HepG2 (cell line): ENCODE measurements at regions not wholly inside any gene's neighbourhood (a gene's known extent, or its start where the extent isn't known, plus 50 kb on each side); places are given as distances from the start of the nearest gene placed in this dataset.

Experiments used
- BORCS8-MEF2B ChIP-seq: sonication (generic); formaldehyde crosslinking; IDR thresholded peaks from 2 replicates; pipeline ENCODE4 v1.8.0; 2022; ENCODE audit warnings: mild to moderate bottlenecking, missing genetic modification reagents
- BRCA1 ChIP-seq: sonication (generic); formaldehyde crosslinking; IDR thresholded peaks from 2 replicates; pipeline ENCODE4 v1.4.0; 2020; ENCODE audit warnings: missing genetic modification reagents
- IRF9 ChIP-seq: sonication (generic); formaldehyde crosslinking; IDR thresholded peaks from 2 replicates; pipeline ENCODE4 v1.8.0; 2022; ENCODE audit warnings: missing genetic modification reagents, mild to moderate bottlenecking, borderline replicate concordance
- PHF8 ChIP-seq: sonication (generic); formaldehyde crosslinking; IDR thresholded peaks from 2 replicates; pipeline ENCODE4 v1.5.0; 2020; ENCODE audit warnings: missing genetic modification reagents
- PITX1 ChIP-seq: sonication (generic); formaldehyde crosslinking; IDR thresholded peaks from 2 replicates; pipeline ENCODE4 v1.5.1; 2020; ENCODE audit warnings: mild to moderate bottlenecking, missing genetic modification reagents
- PRPF4 ChIP-seq: fragments of 200-400 bp; formaldehyde crosslinking; IDR thresholded peaks from 2 replicates; pipeline ENCODE4 v1.6.1; 2016; ENCODE audit warnings: low read length, low read depth; ENCODE audit not compliant: poor library complexity, severe bottlenecking
- SP2 ChIP-seq: sonication (generic); formaldehyde crosslinking; IDR thresholded peaks from 2 replicates; pipeline ENCODE4 v1.5.1; 2020; ENCODE audit warnings: mild to moderate bottlenecking, missing genetic modification reagents
- TOE1 ChIP-seq: sonication (generic); formaldehyde crosslinking; IDR thresholded peaks from 2 replicates; pipeline ENCODE4 v1.4.0; 2020; ENCODE audit warnings: mild to moderate bottlenecking, missing genetic modification reagents
- ZBTB8A ChIP-seq: sonication (generic); formaldehyde crosslinking; IDR thresholded peaks from 2 replicates; pipeline ENCODE4 v1.4.0; 2020; ENCODE audit warnings: mild to moderate bottlenecking, low read depth, missing genetic modification reagents, borderline replicate concordance
- ZFYVE20 ChIP-seq: sonication (generic); formaldehyde crosslinking; IDR thresholded peaks from 2 replicates; pipeline ENCODE4 v1.8.0; 2023; ENCODE audit warnings: low read depth, mild to moderate bottlenecking, moderate library complexity, missing genetic modification reagents, borderline replicate concordance
- ZNF292 ChIP-seq: sonication (generic); formaldehyde crosslinking; IDR thresholded peaks from 2 replicates; pipeline ENCODE4 v1.8.1; 2022; ENCODE audit warnings: mild to moderate bottlenecking, low read depth, missing genetic modification reagents, borderline replicate concordance
- ZNF484 ChIP-seq: sonication (generic); formaldehyde crosslinking; IDR thresholded peaks from 2 replicates; pipeline ENCODE4 v1.5.1; 2020; ENCODE audit warnings: mild to moderate bottlenecking, low read depth, missing genetic modification reagents, borderline replicate concordance
- ZNF552 ChIP-seq: sonication (generic); formaldehyde crosslinking; IDR thresholded peaks from 2 replicates; pipeline ENCODE4 v1.9.0; 2022; ENCODE audit warnings: missing genetic modification reagents, mild to moderate bottlenecking, borderline replicate concordance
- ZNF570 ChIP-seq: sonication (generic); formaldehyde crosslinking; IDR thresholded peaks from 2 replicates; pipeline ENCODE4 v1.4.0; 2020; ENCODE audit warnings: mild to moderate bottlenecking, missing genetic modification reagents, borderline replicate concordance
- ZNF780A ChIP-seq: sonication (generic); formaldehyde crosslinking; IDR thresholded peaks from 2 replicates; pipeline ENCODE4 v1.8.0; 2022; ENCODE audit warnings: mild to moderate bottlenecking, missing genetic modification reagents, moderate library complexity
- TF ChIP-seq, protein P1 (sequence below): sonication (generic); formaldehyde crosslinking; IDR thresholded peaks from 2 replicates; pipeline ENCODE4 v1.4.0; 2020; ENCODE audit warnings: missing genetic modification reagents, borderline replicate concordance
- TF ChIP-seq, protein P2 (sequence below): IDR thresholded peaks from 2 replicates; pipeline ENCODE4 v1.6.1; 2016; ENCODE audit warnings: missing compliant biosample characterization, missing genetic modification reagents, borderline replicate concordance
- TF ChIP-seq, protein P3 (sequence below): sonication (generic); formaldehyde crosslinking; conservative IDR thresholded peaks from 2 replicates; pipeline ENCODE4 v1.4.0; 2020; ENCODE audit warnings: missing genetic modification reagents
- TF ChIP-seq, protein P4 (sequence below): sonication (generic); formaldehyde crosslinking; IDR thresholded peaks from 2 replicates; pipeline ENCODE4 v1.4.0; 2020; ENCODE audit warnings: missing genetic modification reagents

DNA sequence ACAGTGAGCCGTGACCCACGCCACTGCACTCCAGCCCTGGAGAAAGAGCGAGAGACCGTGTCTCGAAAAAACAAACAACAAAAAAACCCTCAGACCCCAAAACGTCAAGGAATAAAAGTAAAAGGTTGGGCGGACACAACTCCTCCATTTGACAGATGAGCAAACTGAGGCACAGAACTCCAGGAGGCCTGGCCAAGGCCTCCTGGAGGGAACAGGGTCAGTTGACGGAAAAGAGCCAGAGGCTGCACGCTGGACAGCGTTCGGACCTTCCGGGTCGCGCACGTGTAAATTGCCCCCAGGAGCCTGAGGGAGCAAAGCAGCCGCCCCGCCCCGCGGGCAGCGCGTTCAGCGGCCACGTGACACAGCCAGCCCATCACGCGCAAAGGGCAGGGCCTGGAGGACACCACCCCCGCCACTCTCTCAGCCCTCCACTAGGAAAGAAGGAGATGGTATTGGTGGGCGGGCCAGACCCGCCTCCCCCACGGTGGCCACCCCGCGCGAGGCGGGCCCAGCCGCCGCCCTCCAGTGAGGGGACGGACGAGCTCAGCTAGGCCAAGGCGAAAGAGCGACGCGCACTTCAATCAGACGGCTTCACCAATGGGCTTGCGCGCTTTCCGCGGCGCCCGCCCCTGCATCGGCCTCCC, 81.5 kb downstream of the PTPDC1 start (continued):
- TF ChIP-seq, protein P1, sequence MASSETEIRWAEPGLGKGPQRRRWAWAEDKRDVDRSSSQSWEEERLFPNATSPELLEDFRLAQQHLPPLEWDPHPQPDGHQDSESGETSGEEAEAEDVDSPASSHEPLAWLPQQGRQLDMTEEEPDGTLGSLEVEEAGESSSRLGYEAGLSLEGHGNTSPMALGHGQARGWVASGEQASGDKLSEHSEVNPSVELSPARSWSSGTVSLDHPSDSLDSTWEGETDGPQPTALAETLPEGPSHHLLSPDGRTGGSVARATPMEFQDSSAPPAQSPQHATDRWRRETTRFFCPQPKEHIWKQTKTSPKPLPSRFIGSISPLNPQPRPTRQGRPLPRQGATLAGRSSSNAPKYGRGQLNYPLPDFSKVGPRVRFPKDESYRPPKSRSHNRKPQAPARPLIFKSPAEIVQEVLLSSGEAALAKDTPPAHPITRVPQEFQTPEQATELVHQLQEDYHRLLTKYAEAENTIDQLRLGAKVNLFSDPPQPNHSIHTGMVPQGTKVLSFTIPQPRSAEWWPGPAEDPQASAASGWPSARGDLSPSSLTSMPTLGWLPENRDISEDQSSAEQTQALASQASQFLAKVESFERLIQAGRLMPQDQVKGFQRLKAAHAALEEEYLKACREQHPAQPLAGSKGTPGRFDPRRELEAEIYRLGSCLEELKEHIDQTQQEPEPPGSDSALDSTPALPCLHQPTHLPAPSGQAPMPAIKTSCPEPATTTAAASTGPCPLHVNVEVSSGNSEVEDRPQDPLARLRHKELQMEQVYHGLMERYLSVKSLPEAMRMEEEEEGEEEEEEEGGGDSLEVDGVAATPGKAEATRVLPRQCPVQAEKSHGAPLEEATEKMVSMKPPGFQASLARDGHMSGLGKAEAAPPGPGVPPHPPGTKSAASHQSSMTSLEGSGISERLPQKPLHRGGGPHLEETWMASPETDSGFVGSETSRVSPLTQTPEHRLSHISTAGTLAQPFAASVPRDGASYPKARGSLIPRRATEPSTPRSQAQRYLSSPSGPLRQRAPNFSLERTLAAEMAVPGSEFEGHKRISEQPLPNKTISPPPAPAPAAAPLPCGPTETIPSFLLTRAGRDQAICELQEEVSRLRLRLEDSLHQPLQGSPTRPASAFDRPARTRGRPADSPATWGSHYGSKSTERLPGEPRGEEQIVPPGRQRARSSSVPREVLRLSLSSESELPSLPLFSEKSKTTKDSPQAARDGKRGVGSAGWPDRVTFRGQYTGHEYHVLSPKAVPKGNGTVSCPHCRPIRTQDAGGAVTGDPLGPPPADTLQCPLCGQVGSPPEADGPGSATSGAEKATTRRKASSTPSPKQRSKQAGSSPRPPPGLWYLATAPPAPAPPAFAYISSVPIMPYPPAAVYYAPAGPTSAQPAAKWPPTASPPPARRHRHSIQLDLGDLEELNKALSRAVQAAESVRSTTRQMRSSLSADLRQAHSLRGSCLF, result 0 out of 2 replicates have a peak, but pooled peaks have one; percentile 44
- no peak for TF ChIP-seq ZNF780A
- TF ChIP-seq, protein P2, sequence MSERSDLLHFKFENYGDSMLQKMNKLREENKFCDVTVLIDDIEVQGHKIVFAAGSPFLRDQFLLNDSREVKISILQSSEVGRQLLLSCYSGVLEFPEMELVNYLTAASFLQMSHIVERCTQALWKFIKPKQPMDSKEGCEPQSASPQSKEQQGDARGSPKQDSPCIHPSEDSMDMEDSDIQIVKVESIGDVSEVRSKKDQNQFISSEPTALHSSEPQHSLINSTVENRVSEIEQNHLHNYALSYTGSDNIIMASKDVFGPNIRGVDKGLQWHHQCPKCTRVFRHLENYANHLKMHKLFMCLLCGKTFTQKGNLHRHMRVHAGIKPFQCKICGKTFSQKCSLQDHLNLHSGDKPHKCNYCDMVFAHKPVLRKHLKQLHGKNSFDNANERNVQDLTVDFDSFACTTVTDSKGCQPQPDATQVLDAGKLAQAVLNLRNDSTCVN, result peak; percentile 60; the same call in 1 of the 2 replicates
- TF ChIP-seq, protein P3, sequence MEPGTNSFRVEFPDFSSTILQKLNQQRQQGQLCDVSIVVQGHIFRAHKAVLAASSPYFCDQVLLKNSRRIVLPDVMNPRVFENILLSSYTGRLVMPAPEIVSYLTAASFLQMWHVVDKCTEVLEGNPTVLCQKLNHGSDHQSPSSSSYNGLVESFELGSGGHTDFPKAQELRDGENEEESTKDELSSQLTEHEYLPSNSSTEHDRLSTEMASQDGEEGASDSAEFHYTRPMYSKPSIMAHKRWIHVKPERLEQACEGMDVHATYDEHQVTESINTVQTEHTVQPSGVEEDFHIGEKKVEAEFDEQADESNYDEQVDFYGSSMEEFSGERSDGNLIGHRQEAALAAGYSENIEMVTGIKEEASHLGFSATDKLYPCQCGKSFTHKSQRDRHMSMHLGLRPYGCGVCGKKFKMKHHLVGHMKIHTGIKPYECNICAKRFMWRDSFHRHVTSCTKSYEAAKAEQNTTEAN (CRISPR knock-in tag), result peak; percentile 90
- TF ChIP-seq ZNF570, result no peak
- peak; percentile 71; the same call in 1 of the 2 replicates for TF ChIP-seq BRCA1
- TF ChIP-seq BORCS8-MEF2B (CRISPR knock-in tag), result peak; percentile 68; the same call in 1 of the 2 replicates
- TF ChIP-seq ZNF552, result no peak
- TF ChIP-seq, protein P4, sequence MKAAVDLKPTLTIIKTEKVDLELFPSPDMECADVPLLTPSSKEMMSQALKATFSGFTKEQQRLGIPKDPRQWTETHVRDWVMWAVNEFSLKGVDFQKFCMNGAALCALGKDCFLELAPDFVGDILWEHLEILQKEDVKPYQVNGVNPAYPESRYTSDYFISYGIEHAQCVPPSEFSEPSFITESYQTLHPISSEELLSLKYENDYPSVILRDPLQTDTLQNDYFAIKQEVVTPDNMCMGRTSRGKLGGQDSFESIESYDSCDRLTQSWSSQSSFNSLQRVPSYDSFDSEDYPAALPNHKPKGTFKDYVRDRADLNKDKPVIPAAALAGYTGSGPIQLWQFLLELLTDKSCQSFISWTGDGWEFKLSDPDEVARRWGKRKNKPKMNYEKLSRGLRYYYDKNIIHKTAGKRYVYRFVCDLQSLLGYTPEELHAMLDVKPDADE (CRISPR knock-in tag), result peak; percentile 75; the same call in 1 of the 2 replicates
- TF ChIP-seq ZBTB8A (CRISPR knock-in tag), result no peak
- TF ChIP-seq TOE1, result no peak
- TF ChIP-seq SP2 (CRISPR knock-in tag), result peak; percentile 92
- peak; percentile 64; the same call in 1 of the 2 replicates for TF ChIP-seq ZNF292 (CRISPR knock-in tag)
- no peak for TF ChIP-seq ZFYVE20 (CRISPR knock-in tag)
- TF ChIP-seq PITX1, result peak; percentile 68
- TF ChIP-seq IRF9 (CRISPR knock-in tag), result no peak
- no peak for TF ChIP-seq PRPF4
- TF ChIP-seq PHF8 (CRISPR knock-in tag), result no peak; the same call in 1 of the 2 replicates
- TF ChIP-seq ZNF484 (CRISPR knock-in tag), result no peak
